SK-N-MC (cell line): ENCODE measurements at regions not wholly inside any gene's neighbourhood (a gene's known extent, or its start where the extent isn't known, plus 50 kb on each side); places are given as distances from the start of the nearest gene placed in this dataset.

ENCODE experiments used
- DNase-seq: peaks from one replicate; pipeline ENCODE4 v3.0.0-alpha.2; 2011; ENCODE audit warnings: low read depth, low spot score
- H3K27ac ChIP-seq: fragments of 200-600 bp; sonication (generic); 2 replicates; pipeline ENCODE4 v1.5.1; 2016; ENCODE audit warnings: mixed run types
- H3K36me3 ChIP-seq: fragments of 200-600 bp; sonication (generic); 2 replicates; pipeline ENCODE4 v1.6.1; 2017; ENCODE audit warnings: antibody characterized with exemption, low read length, mixed read lengths; ENCODE audit not compliant: insufficient read depth
- H3K4me3 ChIP-seq: fragments of 200-600 bp; sonication (generic); 2 replicates; pipeline ENCODE4 v1.5.1; 2016
- H3K9ac ChIP-seq: fragments of 200-600 bp; sonication (generic); 2 replicates; pipeline ENCODE4 v1.8.0; 2017; ENCODE audit warnings: mixed run types, mixed read lengths; ENCODE audit not compliant: insufficient read length
- H3K9me3 ChIP-seq: fragments of 200-600 bp; sonication (generic); 2 replicates; pipeline ENCODE4 v1.6.1; 2017; ENCODE audit warnings: low read depth, mild to moderate bottlenecking, antibody characterized with exemption, low read length, moderate library complexity, mixed read lengths
- EZH2 ChIP-seq: fragments of 200-600 bp; sonication (generic); IDR thresholded peaks from one replicate; pipeline ENCODE4 v1.6.1; 2017; ENCODE audit warnings: antibody characterized with exemption
- FOXP2 ChIP-seq: optimal IDR thresholded peaks from 2 replicates; pipeline ENCODE3; 2011; ENCODE audit warnings: mild to moderate bottlenecking, moderate library complexity; ENCODE audit not compliant: insufficient read depth; ENCODE audit errors: extremely low read length, control extremely low read depth
- POLR2AphosphoS5 ChIP-seq: IDR thresholded peaks from 2 replicates; pipeline ENCODE4 v1.6.1; 2012; ENCODE audit warnings: mild to moderate bottlenecking, low read depth, low read length, borderline replicate concordance

- no peaks in the 10 kb centered on the region for H3K36me3 ChIP-seq
- no peak overlapping the region for H3K9ac ChIP-seq
- no peaks in the 10 kb centered on the region for H3K9me3 ChIP-seq
- H3K27ac ChIP-seq, result no peak overlapping the region
- TF ChIP-seq EZH2 (no peak), FOXP2 (no peak), POLR2AphosphoS5 (no peak)
- no peak overlapping the region for H3K4me3 ChIP-seq
- no peak for DNase-seq
These were observed 60.2 kb downstream of the THNSL1 start for GRCh38 chr10:25076506-25077177.

- no peak for DNase-seq
- H3K4me3 ChIP-seq, result no peak overlapping the region
- TF ChIP-seq EZH2 (no peak), FOXP2 (no peak), POLR2AphosphoS5 (no peak)
- no peak overlapping the region for H3K9ac ChIP-seq
- H3K36me3 ChIP-seq, result no peaks in the 10 kb centered on the region
- no peak overlapping the region for H3K27ac ChIP-seq
- H3K9me3 ChIP-seq, result no peaks in the 10 kb centered on the region
These were observed 62.4 kb downstream of the THNSL1 start for GRCh38 chr10:25078658-25079431.

- Histone ChIP-seq H3K9ac (peak overlapping the region; percentile 43), H3K4me3 (peak overlapping the region; percentile 63), H3K27ac (peak overlapping the region; percentile 82), H3K9me3 (no peaks in the 10 kb centered on the region), H3K36me3 (no peaks in the 10 kb centered on the region)
- DNase-seq, result peak; percentile 24
- no peak for TF ChIP-seq EZH2
These were observed 64.6 kb downstream of the THNSL1 start for GRCh38 chr10:25080880-25081581.

GRCh38 chr10:25082276-25083204 lies 66.1 kb downstream of the THNSL1 start:
- H3K9ac ChIP-seq, result no peak overlapping the region
- DNase-seq, result no peak
- no peaks in the 10 kb centered on the region for H3K9me3 ChIP-seq
- no peak overlapping the region for H3K27ac ChIP-seq
- TF ChIP-seq EZH2 (no peak), FOXP2 (no peak), POLR2AphosphoS5 (no peak)
- no peak overlapping the region for H3K4me3 ChIP-seq
- H3K36me3 ChIP-seq, result no peaks in the 10 kb centered on the region

GRCh38 chr10:25083546-25084111 lies 67.2 kb downstream of the THNSL1 start:
- H3K9me3 ChIP-seq, result no peaks in the 10 kb centered on the region
- DNase-seq, result no peak
- no peak overlapping the region for H3K27ac ChIP-seq
- H3K9ac ChIP-seq, result no peak overlapping the region
- H3K4me3 ChIP-seq, result no peak overlapping the region
- H3K36me3 ChIP-seq, result no peaks in the 10 kb centered on the region
- TF ChIP-seq POLR2AphosphoS5 (no peak), EZH2 (no peak), FOXP2 (no peak)

- Histone ChIP-seq H3K27ac (no peak overlapping the region), H3K36me3 (no peaks in the 10 kb centered on the region)
- no peak for TF ChIP-seq EZH2
- no peak for TF ChIP-seq FOXP2
- no peak for TF ChIP-seq POLR2AphosphoS5
These were observed 68.0 kb downstream of the THNSL1 start for GRCh38 chr10:25084447-25084846.

GRCh38 chr10:25094590-25094989 lies 78.2 kb downstream of the THNSL1 start:
- DNase-seq, result no peak
- Histone ChIP-seq H3K27ac (no peak overlapping the region), H3K4me3 (no peak overlapping the region), H3K9ac (no peak overlapping the region), H3K9me3 (no peaks in the 10 kb centered on the region), H3K36me3 (no peaks in the 10 kb centered on the region)
- TF ChIP-seq POLR2AphosphoS5 (no peak), FOXP2 (no peak)

More at GRCh38 chr10:25084447-25084846, 68.0 kb downstream of the THNSL1 start:
- Histone ChIP-seq H3K4me3 (no peak overlapping the region), H3K9me3 (no peaks in the 10 kb centered on the region), H3K9ac (no peak overlapping the region)
- no peak for DNase-seq
